ENCODE measurements at regions not wholly inside any gene's neighbourhood (a gene's known extent, or its start where the extent isn't known, plus 50 kb on each side); places are given as distances from the start of the nearest gene placed in this dataset.

- CTCF ChIA-PET = interaction anchor here (1.6 kb wide), 1 partner anchor 9 kb away, joined by 4 read pairs; no protein-coding TSS in a partner anchor
- H4K20me1 ChIP-seq (ENCODE audit: insufficient read depth) = no peaks in the 10 kb centered on the region
- ATAC-seq (no peak), DNase-seq (ENCODE audit: low read depth, low spot score) (no peak)
- H2AFZ ChIP-seq (ENCODE audit: low read depth, low read length, poor library complexity, severe bottlenecking) = no peak overlapping the region
- RAD21 ChIA-PET (ENCODE audit: low non-redundant PET in 1 of 2, low total read pairs in 2 of 2, uncharacterized antibody in 2 of 2, unreplicated experiment in 2 of 2) = no interaction called here
- POLR2A ChIA-PET = no interaction called here
- intact Hi-C loops (cut with micrococcal nuclease) = no loop called here
- BruUV-seq (replicated peaks) = no TSS peak
- no peak overlapping the region for H3K4me3 ChIP-seq (replicated peaks in 1 of 2; ENCODE audit: low read depth in 1 of 2, low read length in 2 of 2)
- H3K4me1 ChIP-seq (ENCODE audit: control insufficient read depth in 1 of 2, insufficient read depth in 2 of 2, low read length in 2 of 2) = no peaks in the 10 kb centered on the region
- H3K79me2 ChIP-seq (ENCODE audit: insufficient read depth, low read length) = no peaks in the 10 kb centered on the region
- H3K9me3 ChIP-seq (ENCODE audit: control insufficient read depth in 1 of 2, insufficient read depth in 1 of 2, low read depth in 1 of 2, low read length in 2 of 2) = no peaks in the 10 kb centered on the region
- H3K9ac ChIP-seq (ENCODE audit: low read length) = no peak overlapping the region
- no peak overlapping the region for H3K4me2 ChIP-seq (ENCODE audit: low read length)
- no peaks in the 10 kb centered on the region for H3K36me3 ChIP-seq (ENCODE audit: control insufficient read depth in 1 of 2, insufficient read depth in 2 of 2, low read length in 2 of 2)
- TF ChIP-seq SIN3A (IDR thresholded peaks at IDR 0.05; ENCODE audit: low read depth) = no peak
- no peak for TF ChIP-seq REST (IDR thresholded peaks at IDR 0.05; ENCODE audit: low read depth)
- H3K27me3 ChIP-seq (ENCODE audit: insufficient read depth, low read length) = peaks cover 74% of the 10 kb centered on the region
- no peaks in the 10 kb centered on the region for H3K9me2 ChIP-seq (ENCODE audit: insufficient read depth)
- H3K27ac ChIP-seq (ENCODE audit: low read depth, low read length) = no peak overlapping the region
These were observed 408.7 kb upstream of the PSMD7 start for GRCh38 chr16:73887911-73888310.

GRCh38 chr16:73886426-73886825, 410.2 kb upstream of the PSMD7 start:
- no peak overlapping the region for H2AFZ ChIP-seq (ENCODE audit: low read depth, low read length, poor library complexity, severe bottlenecking)
- ChIA-PET CTCF (no interaction called here), RAD21 (ENCODE audit: low non-redundant PET in 1 of 2, low total read pairs in 2 of 2, uncharacterized antibody in 2 of 2, unreplicated experiment in 2 of 2) (no interaction called here), POLR2A (no interaction called here)
- no peaks in the 10 kb centered on the region for H3K36me3 ChIP-seq (ENCODE audit: control insufficient read depth in 1 of 2, insufficient read depth in 2 of 2, low read length in 2 of 2)
- intact Hi-C loops (cut with micrococcal nuclease) = no loop called here
- no peaks in the 10 kb centered on the region for H3K9me3 ChIP-seq (ENCODE audit: control insufficient read depth in 1 of 2, insufficient read depth in 1 of 2, low read depth in 1 of 2, low read length in 2 of 2)
- peaks cover 74% of the 10 kb centered on the region for H3K27me3 ChIP-seq (ENCODE audit: insufficient read depth, low read length)
- H3K9ac ChIP-seq (ENCODE audit: low read length) = no peak overlapping the region
- H3K4me2 ChIP-seq (ENCODE audit: low read length) = no peak overlapping the region
- no peak overlapping the region for H3K27ac ChIP-seq (ENCODE audit: low read depth, low read length)
- H3K4me3 ChIP-seq (replicated peaks in 1 of 2; ENCODE audit: low read depth in 1 of 2, low read length in 2 of 2) = no peak overlapping the region
- DNase-seq (ENCODE audit: low read depth, low spot score) = no peak
- ATAC-seq = no peak
- H4K20me1 ChIP-seq (ENCODE audit: insufficient read depth) = no peaks in the 10 kb centered on the region
- H3K9me2 ChIP-seq (ENCODE audit: insufficient read depth) = no peaks in the 10 kb centered on the region
- no peaks in the 10 kb centered on the region for H3K4me1 ChIP-seq (ENCODE audit: control insufficient read depth in 1 of 2, insufficient read depth in 2 of 2, low read length in 2 of 2)
- TF ChIP-seq SIN3A (IDR thresholded peaks at IDR 0.05; ENCODE audit: low read depth) (no peak), CBX3 (IDR thresholded peaks at IDR 0.05; ENCODE audit: low read depth) (no peak), SP1 (IDR thresholded peaks at IDR 0.05; ENCODE audit: low read depth) (no peak), ZNF274 (IDR thresholded peaks at IDR 0.05; ENCODE audit: low read depth, low read length) (no peak), POLR2A (IDR thresholded peaks at IDR 0.05; ENCODE audit: borderline replicate concordance, extremely low read depth, insufficient read depth, insufficient read length) (no peak), JUND (IDR thresholded peaks at IDR 0.05) (no peak)
- H3K79me2 ChIP-seq (ENCODE audit: insufficient read depth, low read length) = no peaks in the 10 kb centered on the region
- no TSS peak for BruUV-seq (replicated peaks)
